ENCODE measurements at regions not wholly inside any gene's neighbourhood (a gene's known extent, or its start where the extent isn't known, plus 50 kb on each side); places are given as distances from the start of the nearest gene placed in this dataset.

DNA sequence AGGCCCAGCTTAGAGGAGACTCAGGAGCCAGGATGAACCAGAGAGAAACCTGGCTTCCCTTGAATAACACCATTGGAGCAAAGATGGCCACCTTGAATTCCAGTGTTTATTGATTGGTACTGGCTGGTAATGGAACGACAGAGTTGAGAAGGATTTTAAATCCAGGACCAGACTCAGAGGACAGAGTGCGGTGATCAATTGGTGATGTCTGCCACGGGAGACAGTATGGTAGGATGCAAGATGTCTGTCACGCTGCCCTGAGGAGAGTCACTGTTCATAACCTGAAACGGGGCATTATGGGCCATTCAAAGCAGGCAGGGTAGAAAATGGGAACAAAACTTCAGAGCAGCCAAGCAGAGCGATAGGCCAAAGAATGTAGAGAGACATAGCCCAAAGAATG, 55.4 kb upstream of the ISX start:
- intact Hi-C loops (cut with DNase I) = loop anchor here in 1 of 10 donors (10.0 kb wide), 1 partner anchor 66 kb away; no protein-coding TSS in a partner anchor

DNA sequence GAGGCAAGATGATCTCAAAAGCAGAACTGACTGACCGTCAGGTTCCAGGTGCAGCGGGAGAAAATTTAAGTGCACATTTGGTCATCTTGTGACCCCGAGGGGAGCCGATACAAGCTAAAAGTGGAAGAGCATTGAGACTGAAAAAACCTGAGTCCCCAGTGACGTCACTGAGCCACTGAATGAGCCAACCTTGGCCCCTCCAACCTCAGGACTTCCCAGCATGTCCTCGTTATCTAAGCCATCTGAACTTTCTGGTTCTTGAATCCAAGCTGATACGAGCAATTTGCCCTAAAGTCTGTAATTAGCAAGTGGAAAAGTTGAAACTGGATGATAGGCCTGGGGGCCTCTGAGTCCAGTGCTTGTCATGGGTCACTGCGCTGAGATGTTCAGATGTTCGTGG, 51.1 kb upstream of the ISX start:
- no peak overlapping the region for H3K4me3 ChIP-seq
- H3K4me1 ChIP-seq = no peaks in the 10 kb centered on the region
- TF ChIP-seq, protein P1, sequence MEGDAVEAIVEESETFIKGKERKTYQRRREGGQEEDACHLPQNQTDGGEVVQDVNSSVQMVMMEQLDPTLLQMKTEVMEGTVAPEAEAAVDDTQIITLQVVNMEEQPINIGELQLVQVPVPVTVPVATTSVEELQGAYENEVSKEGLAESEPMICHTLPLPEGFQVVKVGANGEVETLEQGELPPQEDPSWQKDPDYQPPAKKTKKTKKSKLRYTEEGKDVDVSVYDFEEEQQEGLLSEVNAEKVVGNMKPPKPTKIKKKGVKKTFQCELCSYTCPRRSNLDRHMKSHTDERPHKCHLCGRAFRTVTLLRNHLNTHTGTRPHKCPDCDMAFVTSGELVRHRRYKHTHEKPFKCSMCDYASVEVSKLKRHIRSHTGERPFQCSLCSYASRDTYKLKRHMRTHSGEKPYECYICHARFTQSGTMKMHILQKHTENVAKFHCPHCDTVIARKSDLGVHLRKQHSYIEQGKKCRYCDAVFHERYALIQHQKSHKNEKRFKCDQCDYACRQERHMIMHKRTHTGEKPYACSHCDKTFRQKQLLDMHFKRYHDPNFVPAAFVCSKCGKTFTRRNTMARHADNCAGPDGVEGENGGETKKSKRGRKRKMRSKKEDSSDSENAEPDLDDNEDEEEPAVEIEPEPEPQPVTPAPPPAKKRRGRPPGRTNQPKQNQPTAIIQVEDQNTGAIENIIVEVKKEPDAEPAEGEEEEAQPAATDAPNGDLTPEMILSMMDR (IDR thresholded peaks at IDR 0.05) = no peak
- TF ChIP-seq POLR2A (IDR thresholded peaks at IDR 0.05) = no peak
- WGBS, 4 donors = 76 to 86% (median 83%) methylated on average over 9 of the region's 9 CpGs
- intact Hi-C loops (cut with DNase I) = loop anchor here in 1 of 10 donors (10.0 kb wide), 1 partner anchor 70 kb away; no protein-coding TSS in a partner anchor
- H3K9me3 ChIP-seq = no peaks in the 10 kb centered on the region
- peaks cover 0 to 5% (median 0%) of the 10 kb centered on the region in 9 donors for H3K27me3 ChIP-seq
- DNase-seq (no peak), ATAC-seq (no peak)
- no peak overlapping the region for H3K27ac ChIP-seq
- H3K36me3 ChIP-seq = no peaks in the 10 kb centered on the region

More for the DNA sequence above, 55.4 kb upstream of the ISX start:
- no peak overlapping the region for H3K27ac ChIP-seq
- TF ChIP-seq POLR2A (IDR thresholded peaks at IDR 0.05) = no peak
- TF ChIP-seq, protein P1 (IDR thresholded peaks at IDR 0.05) = no peak
- H3K4me3 ChIP-seq = no peak overlapping the region
- ATAC-seq (no peak), DNase-seq (no peak)
- peaks cover 0 to 14% (median 0%) of the 10 kb centered on the region in 9 donors for H3K27me3 ChIP-seq
- H3K9me3 ChIP-seq = no peaks in the 10 kb centered on the region
- H3K36me3 ChIP-seq = no peaks in the 10 kb centered on the region
- H3K4me1 ChIP-seq = no peaks in the 10 kb centered on the region
- WGBS, 4 donors = 84 to 94% (median 88%) methylated on average over 6 of the region's 6 CpGs

All from heart left ventricle (tissue), 16 donors.